ENCODE measurements at regions not wholly inside any gene's neighbourhood (a gene's known extent, or its start where the extent isn't known, plus 50 kb on each side); places are given as distances from the start of the nearest gene placed in this dataset.

DNA sequence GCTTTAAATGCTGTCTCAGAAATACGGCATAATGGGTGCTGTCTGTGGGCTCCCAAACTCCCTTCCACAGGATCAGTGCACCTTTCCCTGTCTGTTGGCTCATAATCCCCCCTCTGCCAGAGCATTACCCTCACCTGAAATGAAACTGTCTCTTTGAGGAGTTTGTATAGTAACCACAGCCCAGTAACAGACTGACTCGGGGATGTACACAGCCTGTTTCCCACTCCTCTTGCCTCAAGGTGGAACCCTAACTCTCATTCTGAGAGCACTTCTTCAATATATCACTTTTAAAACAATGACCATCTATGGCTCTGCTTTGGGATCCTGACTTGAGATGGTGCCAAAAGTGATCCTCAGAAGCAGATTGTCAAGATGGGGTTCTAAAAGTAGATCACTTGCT, 332.5 kb downstream of the AMY1C start:
- ChIA-PET CTCF (no interaction called here), POLR2A (ENCODE audit: low non-redundant PET) (no interaction called here)
- Histone ChIP-seq H3K27ac (ENCODE audit: low read depth, low read length, poor library complexity, severe bottlenecking) (no peak overlapping the region), H3K9me3 (ENCODE audit: low read depth, low read length, poor library complexity, severe bottlenecking) (no peaks in the 10 kb centered on the region), H3K4me1 (ENCODE audit: insufficient read depth, low read length, poor library complexity, severe bottlenecking) (no peaks in the 10 kb centered on the region), H3K4me3 (ENCODE audit: low read depth, low read length, poor library complexity, severe bottlenecking) (no peak overlapping the region), H3K27me3 (replicated peaks; ENCODE audit: insufficient read depth, low read depth, low read length, poor library complexity) (no peaks in the 10 kb centered on the region), H3K36me3 (ENCODE audit: insufficient read depth, low read length, poor library complexity, severe bottlenecking) (no peaks in the 10 kb centered on the region)
- no TSS peak for BruUV-seq (replicated peaks)
- DNase-seq (ENCODE audit: low spot score) = no peak
- intact Hi-C loops (cut with micrococcal nuclease; ENCODE audit: unreplicated experiment) = no loop called here
- TF ChIP-seq EZH2 (IDR thresholded peaks at IDR 0.05; ENCODE audit: borderline replicate concordance, low read depth, low read length, poor library complexity, severe bottlenecking) = no peak
- TF ChIP-seq, protein P1, sequence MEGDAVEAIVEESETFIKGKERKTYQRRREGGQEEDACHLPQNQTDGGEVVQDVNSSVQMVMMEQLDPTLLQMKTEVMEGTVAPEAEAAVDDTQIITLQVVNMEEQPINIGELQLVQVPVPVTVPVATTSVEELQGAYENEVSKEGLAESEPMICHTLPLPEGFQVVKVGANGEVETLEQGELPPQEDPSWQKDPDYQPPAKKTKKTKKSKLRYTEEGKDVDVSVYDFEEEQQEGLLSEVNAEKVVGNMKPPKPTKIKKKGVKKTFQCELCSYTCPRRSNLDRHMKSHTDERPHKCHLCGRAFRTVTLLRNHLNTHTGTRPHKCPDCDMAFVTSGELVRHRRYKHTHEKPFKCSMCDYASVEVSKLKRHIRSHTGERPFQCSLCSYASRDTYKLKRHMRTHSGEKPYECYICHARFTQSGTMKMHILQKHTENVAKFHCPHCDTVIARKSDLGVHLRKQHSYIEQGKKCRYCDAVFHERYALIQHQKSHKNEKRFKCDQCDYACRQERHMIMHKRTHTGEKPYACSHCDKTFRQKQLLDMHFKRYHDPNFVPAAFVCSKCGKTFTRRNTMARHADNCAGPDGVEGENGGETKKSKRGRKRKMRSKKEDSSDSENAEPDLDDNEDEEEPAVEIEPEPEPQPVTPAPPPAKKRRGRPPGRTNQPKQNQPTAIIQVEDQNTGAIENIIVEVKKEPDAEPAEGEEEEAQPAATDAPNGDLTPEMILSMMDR (conservative IDR thresholded peaks at IDR 0.05; ENCODE audit: low read depth, low read length) = no peak

DNA sequence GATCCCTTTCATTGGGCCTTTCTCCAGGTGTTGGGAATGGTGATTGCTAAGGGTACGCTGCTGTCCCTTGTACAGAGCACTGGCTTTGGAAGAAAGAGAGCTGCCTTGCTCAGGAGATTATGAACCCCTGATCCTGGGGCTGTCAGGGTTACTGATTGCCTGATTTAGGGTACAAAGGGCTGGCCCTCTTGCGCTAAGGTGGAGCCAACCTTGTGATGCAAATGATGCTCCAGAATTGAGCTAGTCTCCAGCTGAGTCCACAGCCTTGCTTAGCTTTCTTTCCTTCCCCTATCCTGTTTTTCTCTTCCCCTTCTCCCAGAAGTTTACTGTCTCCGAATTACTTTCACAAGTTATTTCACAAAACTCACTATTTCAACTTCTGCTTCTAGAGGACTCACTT, 334.7 kb downstream of the AMY1C start:
- no TSS peak for BruUV-seq (replicated peaks)

DNA sequence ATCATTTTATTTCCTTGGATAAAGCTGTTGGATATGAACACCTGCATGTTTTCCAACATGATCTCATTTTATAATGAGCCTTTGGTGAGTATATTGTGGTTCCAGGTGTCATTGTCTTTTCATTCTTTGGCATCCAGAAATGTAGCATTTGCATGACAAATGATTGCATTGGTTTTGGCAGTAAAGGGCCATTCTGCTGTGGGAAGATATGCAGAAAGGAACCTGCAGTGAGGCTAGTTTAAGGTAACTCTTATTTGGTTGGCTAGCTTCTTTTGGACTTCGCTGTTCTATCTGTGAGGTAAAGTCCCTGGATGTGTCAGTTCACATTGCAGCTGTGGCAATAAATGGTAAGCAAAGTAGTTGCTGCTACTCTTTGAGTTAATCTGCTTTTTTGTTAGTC, 343.0 kb downstream of the AMY1C start:
- ChIA-PET CTCF (no interaction called here), POLR2A (ENCODE audit: low non-redundant PET) (no interaction called here)
- Histone ChIP-seq H3K36me3 (ENCODE audit: insufficient read depth, low read length, poor library complexity, severe bottlenecking) (no peaks in the 10 kb centered on the region), H3K9me3 (ENCODE audit: low read depth, low read length, poor library complexity, severe bottlenecking) (no peaks in the 10 kb centered on the region), H3K4me3 (ENCODE audit: low read depth, low read length, poor library complexity, severe bottlenecking) (no peak overlapping the region), H3K27me3 (replicated peaks; ENCODE audit: insufficient read depth, low read depth, low read length, poor library complexity) (no peaks in the 10 kb centered on the region), H3K4me1 (ENCODE audit: insufficient read depth, low read length, poor library complexity, severe bottlenecking) (no peaks in the 10 kb centered on the region), H3K27ac (ENCODE audit: low read depth, low read length, poor library complexity, severe bottlenecking) (no peak overlapping the region)
- intact Hi-C loops (cut with micrococcal nuclease; ENCODE audit: unreplicated experiment) = no loop called here
- no peak for DNase-seq (ENCODE audit: low spot score)
- BruUV-seq (replicated peaks) = no TSS peak
- TF ChIP-seq EZH2 (IDR thresholded peaks at IDR 0.05; ENCODE audit: borderline replicate concordance, low read depth, low read length, poor library complexity, severe bottlenecking) = no peak
- TF ChIP-seq, protein P1 (conservative IDR thresholded peaks at IDR 0.05; ENCODE audit: low read depth, low read length) = no peak

More for the DNA sequence above, 334.7 kb downstream of the AMY1C start:
- H3K4me1 ChIP-seq (ENCODE audit: insufficient read depth, low read length, poor library complexity, severe bottlenecking) = no peaks in the 10 kb centered on the region
- no peaks in the 10 kb centered on the region for H3K36me3 ChIP-seq (ENCODE audit: insufficient read depth, low read length, poor library complexity, severe bottlenecking)
- ChIA-PET CTCF (no interaction called here), POLR2A (ENCODE audit: low non-redundant PET) (no interaction called here)
- H3K9me3 ChIP-seq (ENCODE audit: low read depth, low read length, poor library complexity, severe bottlenecking) = no peaks in the 10 kb centered on the region
- no peak overlapping the region for H3K27ac ChIP-seq (ENCODE audit: low read depth, low read length, poor library complexity, severe bottlenecking)
- no peaks in the 10 kb centered on the region for H3K27me3 ChIP-seq (replicated peaks; ENCODE audit: insufficient read depth, low read depth, low read length, poor library complexity)
- TF ChIP-seq EZH2 (IDR thresholded peaks at IDR 0.05; ENCODE audit: borderline replicate concordance, low read depth, low read length, poor library complexity, severe bottlenecking) = no peak
- TF ChIP-seq, protein P1 (conservative IDR thresholded peaks at IDR 0.05; ENCODE audit: low read depth, low read length) = no peak
- intact Hi-C loops (cut with micrococcal nuclease; ENCODE audit: unreplicated experiment) = no loop called here
- DNase-seq (ENCODE audit: low spot score) = no peak
- H3K4me3 ChIP-seq (ENCODE audit: low read depth, low read length, poor library complexity, severe bottlenecking) = no peak overlapping the region

Measured in A673 (cell line).